HG03565 (cell line): ENCODE measurements at regions not wholly inside any gene's neighbourhood (a gene's known extent, or its start where the extent isn't known, plus 50 kb on each side); places are given as distances from the start of the nearest gene placed in this dataset.
A peak's percentile ranks its signal among the peaks of the same experiment; 100 is the strongest.
"Not testable (repeated sequence)": the region's sequence is repeated elsewhere in the genome, so short reads cannot be mapped to it uniquely, and the experiment has no call there.

Experiments
- ATAC-seq: cut with Tn5 transposase; IDR thresholded peaks from one replicate; pipeline ENCODE4 v1.9.1; 2021; ENCODE audit warnings: mild to moderate bottlenecking, moderate library complexity; ENCODE audit not compliant: unreplicated experiment

- no peak for ATAC-seq
These were observed 113.6 kb upstream of the NXPH2 start for GRCh38 chr2:138893746-138894145.

GRCh38 chr2:138881126-138881525, 100.9 kb upstream of the NXPH2 start:
- ATAC-seq, result no peak

- no peak for ATAC-seq
These were observed 99.7 kb upstream of the NXPH2 start for GRCh38 chr2:138879931-138880330.

GRCh38 chr2:138877421-138877820, 97.2 kb upstream of the NXPH2 start:
- no peak for ATAC-seq

GRCh38 chr2:138874251-138874650, 94.1 kb upstream of the NXPH2 start:
- ATAC-seq, result no peak

GRCh38 chr2:138872116-138872515, 91.9 kb upstream of the NXPH2 start:
- not testable (repeated sequence) for ATAC-seq

- no peak for ATAC-seq
These were observed 91.1 kb upstream of the NXPH2 start for GRCh38 chr2:138871312-138871711.

GRCh38 chr2:138867341-138867740, 87.2 kb upstream of the NXPH2 start:
- ATAC-seq, result no peak

- no peak for ATAC-seq
These were observed 86.6 kb upstream of the NXPH2 start for GRCh38 chr2:138866797-138867196.

- ATAC-seq, result no peak
These were observed 73.6 kb upstream of the NXPH2 start for GRCh38 chr2:138853761-138854160.

GRCh38 chr2:138853296-138853695, 73.1 kb upstream of the NXPH2 start:
- no peak for ATAC-seq

GRCh38 chr2:138846216-138846821, 66.1 kb upstream of the NXPH2 start:
- peak; percentile 91 for ATAC-seq

- ATAC-seq, result no peak
These were observed 62.2 kb upstream of the NXPH2 start for GRCh38 chr2:138842341-138842740.

GRCh38 chr2:138841459-138841858, 61.3 kb upstream of the NXPH2 start:
- no peak for ATAC-seq

- no peak for ATAC-seq
These were observed 58.8 kb upstream of the NXPH2 start for GRCh38 chr2:138838851-138839620.

GRCh38 chr2:138831691-138832090, 51.5 kb upstream of the NXPH2 start:
- no peak for ATAC-seq

- ATAC-seq, result no peak
These were observed 51.0 kb upstream of the NXPH2 start for GRCh38 chr2:138831154-138831553.

- ATAC-seq, result no peak
These were observed 50.4 kb upstream of the NXPH2 start for GRCh38 chr2:138830547-138830946.
